ENCODE measurements at regions not wholly inside any gene's neighbourhood (a gene's known extent, or its start where the extent isn't known, plus 50 kb on each side); places are given as distances from the start of the nearest gene placed in this dataset.
"Not testable (repeated sequence)": the region's sequence is repeated elsewhere in the genome, so short reads cannot be mapped to it uniquely, and the experiment has no call there.

DNA sequence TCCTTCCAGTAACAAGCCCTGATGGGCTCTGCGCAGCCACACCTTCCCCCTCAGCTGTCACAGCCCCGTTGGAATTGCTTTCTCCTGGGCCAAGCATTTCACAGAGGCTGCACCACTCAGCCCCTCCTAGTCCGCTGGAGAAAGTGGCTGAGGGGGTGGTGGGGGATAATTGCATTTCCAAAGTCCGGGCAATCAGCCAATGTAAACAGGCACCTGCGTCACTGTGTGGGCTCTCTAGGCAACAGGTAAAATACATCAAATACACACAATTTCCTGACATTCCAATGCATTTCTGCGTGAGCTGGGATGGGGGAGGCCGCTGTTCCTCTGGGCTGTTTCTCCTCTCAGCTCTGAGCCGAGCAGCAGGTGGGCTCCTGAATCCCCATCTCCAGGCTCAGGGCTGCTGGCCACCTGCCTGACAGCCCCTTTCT lies 281.1 kb downstream of the ADGRD1 start:
- H3K4me2 ChIP-seq (ENCODE audit: low read length); H3K4me3 ChIP-seq (ENCODE audit: low read depth, low read length); H3K4me1 ChIP-seq; H3K36me3 ChIP-seq (ENCODE audit: control insufficient read depth, insufficient read depth, low read length); H3K79me2 ChIP-seq; H3K27me3 ChIP-seq (ENCODE audit: control insufficient read depth, insufficient read depth, low read length); H3K9me3 ChIP-seq (ENCODE audit: control insufficient read depth, low read length); H2AFZ ChIP-seq; H3K9ac ChIP-seq; H3K27ac ChIP-seq: not testable (repeated sequence)

DNA sequence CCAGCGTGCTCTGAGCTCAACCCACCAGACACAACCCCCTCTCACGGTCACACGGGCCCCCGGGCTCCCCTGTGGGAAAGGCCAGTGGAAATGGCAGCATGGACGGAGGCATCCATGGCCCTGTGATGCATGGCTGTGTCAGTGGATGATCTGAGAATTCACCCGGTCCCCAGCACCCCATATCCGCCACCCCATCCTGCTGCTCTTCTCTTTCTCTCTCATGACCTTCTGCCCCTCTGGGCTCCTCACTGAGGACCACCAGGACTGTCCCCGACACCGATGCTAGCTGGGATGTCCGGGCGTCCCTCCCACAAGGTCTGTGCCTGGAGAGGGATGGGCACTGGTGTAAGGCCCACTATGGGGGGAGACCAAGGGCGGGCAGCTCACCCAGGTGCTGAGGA lies 282.2 kb downstream of the ADGRD1 start:
- Histone ChIP-seq H3K4me3 (ENCODE audit: low read depth, low read length) (no peak overlapping the region), H3K4me2 (ENCODE audit: low read length) (no peak overlapping the region), H3K9ac (no peak overlapping the region), H3K27me3 (ENCODE audit: control insufficient read depth, insufficient read depth, low read length) (no peaks in the 10 kb centered on the region), H3K4me1 (no peaks in the 10 kb centered on the region), H3K9me3 (ENCODE audit: control insufficient read depth, low read length) (no peaks in the 10 kb centered on the region), H3K27ac (no peak overlapping the region), H3K79me2 (no peaks in the 10 kb centered on the region), H2AFZ (no peak overlapping the region), H3K36me3 (ENCODE audit: control insufficient read depth, insufficient read depth, low read length) (no peaks in the 10 kb centered on the region)
- TF ChIP-seq, protein P1, sequence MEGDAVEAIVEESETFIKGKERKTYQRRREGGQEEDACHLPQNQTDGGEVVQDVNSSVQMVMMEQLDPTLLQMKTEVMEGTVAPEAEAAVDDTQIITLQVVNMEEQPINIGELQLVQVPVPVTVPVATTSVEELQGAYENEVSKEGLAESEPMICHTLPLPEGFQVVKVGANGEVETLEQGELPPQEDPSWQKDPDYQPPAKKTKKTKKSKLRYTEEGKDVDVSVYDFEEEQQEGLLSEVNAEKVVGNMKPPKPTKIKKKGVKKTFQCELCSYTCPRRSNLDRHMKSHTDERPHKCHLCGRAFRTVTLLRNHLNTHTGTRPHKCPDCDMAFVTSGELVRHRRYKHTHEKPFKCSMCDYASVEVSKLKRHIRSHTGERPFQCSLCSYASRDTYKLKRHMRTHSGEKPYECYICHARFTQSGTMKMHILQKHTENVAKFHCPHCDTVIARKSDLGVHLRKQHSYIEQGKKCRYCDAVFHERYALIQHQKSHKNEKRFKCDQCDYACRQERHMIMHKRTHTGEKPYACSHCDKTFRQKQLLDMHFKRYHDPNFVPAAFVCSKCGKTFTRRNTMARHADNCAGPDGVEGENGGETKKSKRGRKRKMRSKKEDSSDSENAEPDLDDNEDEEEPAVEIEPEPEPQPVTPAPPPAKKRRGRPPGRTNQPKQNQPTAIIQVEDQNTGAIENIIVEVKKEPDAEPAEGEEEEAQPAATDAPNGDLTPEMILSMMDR (IDR thresholded peaks at IDR 0.05), result no peak

DNA sequence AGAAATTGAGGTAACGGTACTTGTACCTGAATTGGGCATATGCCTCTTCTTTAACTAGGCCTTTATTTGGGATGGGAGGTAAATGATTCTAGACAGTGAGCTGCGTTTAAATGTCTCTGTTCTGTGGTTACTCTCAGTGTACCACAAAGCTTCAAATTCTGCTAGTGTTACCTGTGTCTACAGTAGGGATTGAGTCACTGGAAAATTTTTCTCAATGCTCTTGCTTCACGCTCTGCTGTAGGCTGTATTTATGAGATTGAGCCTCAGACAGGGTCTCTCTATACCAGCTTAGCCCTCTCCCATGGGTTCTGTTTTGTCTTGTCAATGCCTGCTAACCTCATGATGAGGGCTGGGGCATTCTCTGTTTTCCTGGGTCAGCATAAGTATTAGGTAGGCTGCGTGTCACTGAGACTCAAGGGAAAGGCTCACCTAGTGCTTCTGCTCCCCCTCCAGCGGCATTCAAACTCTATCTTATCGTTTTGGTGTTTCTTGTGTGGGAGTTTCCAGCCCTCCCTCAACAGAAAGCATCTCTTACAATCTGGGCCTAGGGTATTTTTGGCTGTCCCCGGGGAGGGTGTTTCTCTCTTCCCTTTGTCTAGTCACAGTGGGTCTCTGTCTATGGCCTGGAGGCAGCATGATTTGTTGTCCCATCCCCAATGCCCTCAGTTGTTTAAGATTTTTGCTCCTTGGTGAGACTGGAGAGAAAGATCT lies 285.8 kb downstream of the ADGRD1 start:
- Histone ChIP-seq H3K9ac (no peak overlapping the region), H3K4me2 (ENCODE audit: low read length) (no peak overlapping the region), H3K9me3 (ENCODE audit: control insufficient read depth, low read length) (no peaks in the 10 kb centered on the region), H3K4me1 (no peaks in the 10 kb centered on the region), H3K27ac (no peak overlapping the region), H3K27me3 (ENCODE audit: control insufficient read depth, insufficient read depth, low read length) (no peaks in the 10 kb centered on the region), H3K79me2 (no peaks in the 10 kb centered on the region), H2AFZ (no peak overlapping the region), H3K36me3 (ENCODE audit: control insufficient read depth, insufficient read depth, low read length) (no peaks in the 10 kb centered on the region), H3K4me3 (ENCODE audit: low read depth, low read length) (no peak overlapping the region)
- TF ChIP-seq, protein P1 (IDR thresholded peaks at IDR 0.05), result no peak

DNA sequence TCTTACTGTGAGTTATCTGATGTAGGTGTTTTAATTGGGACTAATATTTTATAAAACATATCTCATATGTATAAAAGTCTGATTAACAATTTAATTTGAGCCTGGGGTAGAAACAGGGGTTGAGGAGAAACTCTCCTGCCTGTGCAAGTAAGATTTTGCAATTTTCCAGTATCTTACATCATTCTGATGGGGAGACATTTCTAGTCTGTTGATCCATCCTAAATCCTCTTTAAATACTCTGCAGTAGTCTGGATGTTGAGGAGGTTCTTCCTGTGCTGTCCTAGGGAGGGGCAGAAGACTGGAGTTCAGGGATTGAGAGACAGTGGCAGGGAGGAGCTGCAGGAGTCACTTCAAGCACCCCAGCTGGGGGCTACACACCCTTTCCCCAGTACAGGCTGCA lies 287.8 kb downstream of the ADGRD1 start:
- no peaks in the 10 kb centered on the region for H3K9me3 ChIP-seq (ENCODE audit: control insufficient read depth, low read length)
- no peaks in the 10 kb centered on the region for H3K4me1 ChIP-seq
- H2AFZ ChIP-seq, result no peak overlapping the region
- no peak overlapping the region for H3K9ac ChIP-seq
- no peaks in the 10 kb centered on the region for H3K27me3 ChIP-seq (ENCODE audit: control insufficient read depth, insufficient read depth, low read length)
- no peak overlapping the region for H3K27ac ChIP-seq
- H3K4me2 ChIP-seq (ENCODE audit: low read length), result no peak overlapping the region
- TF ChIP-seq, protein P1 (IDR thresholded peaks at IDR 0.05), result no peak
- H3K36me3 ChIP-seq (ENCODE audit: control insufficient read depth, insufficient read depth, low read length), result no peaks in the 10 kb centered on the region
- no peaks in the 10 kb centered on the region for H3K79me2 ChIP-seq
- no peak overlapping the region for H3K4me3 ChIP-seq (ENCODE audit: low read depth, low read length)

DNA sequence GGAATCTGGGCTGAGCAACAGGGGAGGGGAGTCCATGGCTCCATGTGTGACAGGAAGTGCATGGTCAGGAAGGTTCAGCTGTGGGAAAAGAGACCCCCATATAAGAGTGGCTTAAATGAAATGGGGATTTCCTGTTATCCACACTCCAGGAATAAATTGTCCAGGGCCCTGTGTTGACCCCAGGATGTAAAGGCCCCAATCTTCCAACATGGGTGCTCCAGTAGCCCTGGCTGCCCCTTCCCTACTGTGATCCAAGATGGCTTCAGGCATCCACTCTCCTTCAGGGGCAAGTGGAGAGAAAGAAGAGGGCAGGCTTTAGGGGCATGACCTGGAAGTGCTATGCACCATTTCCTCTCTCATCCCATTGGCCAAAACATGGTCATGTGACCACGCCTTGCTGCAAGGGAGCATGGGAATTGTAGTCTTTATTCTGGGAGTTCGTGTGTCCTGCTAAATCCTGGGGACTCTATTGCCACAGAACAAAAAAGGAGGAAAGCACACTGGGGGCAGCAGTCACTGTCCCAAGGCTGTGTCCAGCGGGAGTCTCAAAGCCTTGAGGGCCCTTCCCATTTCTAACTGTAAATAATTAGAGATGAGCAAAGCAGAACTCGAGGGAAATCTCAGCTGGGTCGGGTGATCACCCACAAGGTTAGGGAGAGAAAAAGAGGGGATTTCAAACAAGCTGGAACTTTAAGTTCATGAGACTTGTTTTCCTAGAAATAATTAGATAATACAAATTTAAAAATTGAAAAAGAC lies 289.2 kb downstream of the ADGRD1 start:
- Histone ChIP-seq H3K36me3 (ENCODE audit: control insufficient read depth, insufficient read depth, low read length) (no peaks in the 10 kb centered on the region), H3K4me2 (ENCODE audit: low read length) (no peak overlapping the region), H3K4me1 (no peaks in the 10 kb centered on the region), H3K27ac (no peak overlapping the region), H3K27me3 (ENCODE audit: control insufficient read depth, insufficient read depth, low read length) (no peaks in the 10 kb centered on the region), H3K9ac (no peak overlapping the region), H3K9me3 (ENCODE audit: control insufficient read depth, low read length) (no peaks in the 10 kb centered on the region), H3K4me3 (ENCODE audit: low read depth, low read length) (no peak overlapping the region), H3K79me2 (no peaks in the 10 kb centered on the region), H2AFZ (no peak overlapping the region)
- TF ChIP-seq, protein P1 (IDR thresholded peaks at IDR 0.05), result no peak

DNA sequence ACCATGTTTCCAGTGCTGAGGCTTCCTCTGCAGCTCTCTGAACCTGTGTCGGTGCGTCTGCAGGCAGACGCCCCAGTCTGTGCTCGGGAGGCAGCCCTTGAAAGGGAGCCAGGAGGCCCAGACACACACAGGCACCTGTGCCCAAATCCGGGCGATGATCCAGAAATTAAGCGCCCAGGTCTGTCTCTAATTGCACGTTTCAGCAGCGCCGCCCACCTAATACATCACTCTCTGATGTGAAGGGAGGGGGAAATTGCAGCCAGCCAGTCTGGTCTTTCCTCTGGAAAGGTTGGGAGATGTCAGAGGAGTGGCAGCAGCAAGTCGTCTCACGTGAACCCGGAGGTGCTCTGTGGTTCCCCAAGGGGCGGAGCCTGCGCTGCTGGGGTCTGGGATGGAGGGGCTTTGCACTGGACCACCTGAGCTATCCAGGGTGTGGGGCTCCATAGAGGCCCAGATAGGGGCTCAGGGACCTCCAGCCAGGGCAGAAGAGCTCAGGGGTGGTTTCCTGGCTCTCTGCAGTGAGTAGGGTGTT lies 290.5 kb downstream of the ADGRD1 start:
- not testable (repeated sequence) for H3K9me3 ChIP-seq (ENCODE audit: control insufficient read depth, low read length); H3K27me3 ChIP-seq (ENCODE audit: control insufficient read depth, insufficient read depth, low read length); H3K4me3 ChIP-seq (ENCODE audit: low read depth, low read length); H3K79me2 ChIP-seq; H3K4me2 ChIP-seq (ENCODE audit: low read length); H3K36me3 ChIP-seq (ENCODE audit: control insufficient read depth, insufficient read depth, low read length); H3K27ac ChIP-seq; H3K4me1 ChIP-seq; H2AFZ ChIP-seq; H3K9ac ChIP-seq

DNA sequence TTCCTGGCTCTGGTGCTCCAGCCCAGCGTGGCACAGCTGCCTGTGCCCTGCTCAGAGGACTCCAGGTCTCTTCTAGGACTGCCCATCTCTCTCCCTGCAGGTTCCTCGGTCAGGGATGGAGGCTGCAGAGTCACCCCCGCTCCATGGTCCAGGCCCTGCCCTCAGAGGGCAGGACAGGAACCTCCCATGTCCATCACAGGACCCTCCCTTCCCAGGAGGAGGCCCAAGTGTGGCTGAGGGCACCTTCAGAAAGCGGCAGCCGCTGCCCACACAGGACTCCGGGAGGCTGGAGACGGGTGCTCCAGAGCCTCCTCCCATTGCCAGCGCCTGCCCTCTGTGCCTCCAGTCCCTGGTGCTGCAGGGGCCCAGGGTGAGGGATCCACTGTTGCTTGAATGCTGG lies 291.5 kb downstream of the ADGRD1 start:
- not testable (repeated sequence) for H3K27ac ChIP-seq; H3K9me3 ChIP-seq (ENCODE audit: control insufficient read depth, low read length); H3K36me3 ChIP-seq (ENCODE audit: control insufficient read depth, insufficient read depth, low read length); H3K4me3 ChIP-seq (ENCODE audit: low read depth, low read length); H3K79me2 ChIP-seq; H3K27me3 ChIP-seq (ENCODE audit: control insufficient read depth, insufficient read depth, low read length); H3K4me1 ChIP-seq; H2AFZ ChIP-seq; H3K4me2 ChIP-seq (ENCODE audit: low read length); H3K9ac ChIP-seq

All from parathyroid adenoma (tissue), 2 donors.